ENCODE measurements at regions not wholly inside any gene's neighbourhood (a gene's known extent, or its start where the extent isn't known, plus 50 kb on each side); places are given as distances from the start of the nearest gene placed in this dataset.

DNA sequence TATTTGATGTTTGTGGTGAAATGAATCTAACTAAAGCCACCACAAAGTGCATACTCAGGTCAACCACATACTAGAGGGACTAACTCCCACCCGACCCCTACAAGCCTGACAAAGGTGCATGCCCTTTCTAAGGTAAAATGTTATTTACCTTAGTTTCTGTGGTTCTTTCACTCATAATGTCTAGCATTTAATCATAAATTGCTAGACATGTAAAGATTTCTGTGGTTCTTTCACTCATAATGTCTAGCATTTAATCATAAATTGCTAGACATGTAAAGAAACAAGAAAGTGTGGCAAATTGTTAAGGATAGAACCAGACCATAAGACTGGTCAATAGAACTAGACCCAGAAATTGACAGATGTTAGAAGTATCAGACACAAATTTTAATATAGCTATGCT lies 193.0 kb upstream of the PBX1 start:
- Histone ChIP-seq H3K4me2 (ENCODE audit: low read length) (no peak overlapping the region), H3K79me2 (ENCODE audit: control insufficient read depth, insufficient read depth, low read length, poor library complexity) (no peaks in the 10 kb centered on the region), H3K36me3 (ENCODE audit: control insufficient read depth in 1 of 2, insufficient read depth in 2 of 2, low read length in 2 of 2) (no peaks in the 10 kb centered on the region), H4K8ac (ENCODE audit: low read depth, low read length) (no peak overlapping the region), H2BK120ac (ENCODE audit: insufficient read depth, low read length, poor library complexity) (no peak overlapping the region), H3K4me3 (ENCODE audit: low read depth, low read length) (no peak overlapping the region), H3K9me3 (ENCODE audit: insufficient read depth, low read depth, low read length) (no peaks in the 10 kb centered on the region), H2AK5ac (ENCODE audit: low read length) (no peak overlapping the region), H4K91ac (ENCODE audit: low read depth, low read length) (no peak overlapping the region), H2BK12ac (ENCODE audit: low read length) (no peak overlapping the region), H3K18ac (ENCODE audit: low read length) (no peak overlapping the region), H3K27me3 (ENCODE audit: insufficient read depth, low read length) (no peaks in the 10 kb centered on the region), H3K79me1 (ENCODE audit: low read length) (no peaks in the 10 kb centered on the region), H3K9ac (ENCODE audit: low read length) (no peak overlapping the region), H3K27ac (ENCODE audit: low read depth, low read length) (no peak overlapping the region), H3K23ac (ENCODE audit: low read length) (no peak overlapping the region), H3K4me1 (ENCODE audit: control insufficient read depth in 1 of 2, insufficient read depth in 2 of 2, low read length in 2 of 2) (no peaks in the 10 kb centered on the region), H2BK5ac (ENCODE audit: low read depth, low read length, poor library complexity) (no peak overlapping the region), H3K4ac (ENCODE audit: low read depth, low read length) (no peak overlapping the region), H4K12ac (ENCODE audit: low read depth, low read length) (no peak overlapping the region), H2AFZ (ENCODE audit: insufficient read depth, low read length, poor library complexity) (no peak overlapping the region), H3K14ac (ENCODE audit: low read length) (no peak overlapping the region)
- no peak for DNase-seq
- no CpG with 5 or more reads among the region's 1 CpG for WGBS (ENCODE audit: extremely low coverage, insufficient coverage, insufficient read length)

DNA sequence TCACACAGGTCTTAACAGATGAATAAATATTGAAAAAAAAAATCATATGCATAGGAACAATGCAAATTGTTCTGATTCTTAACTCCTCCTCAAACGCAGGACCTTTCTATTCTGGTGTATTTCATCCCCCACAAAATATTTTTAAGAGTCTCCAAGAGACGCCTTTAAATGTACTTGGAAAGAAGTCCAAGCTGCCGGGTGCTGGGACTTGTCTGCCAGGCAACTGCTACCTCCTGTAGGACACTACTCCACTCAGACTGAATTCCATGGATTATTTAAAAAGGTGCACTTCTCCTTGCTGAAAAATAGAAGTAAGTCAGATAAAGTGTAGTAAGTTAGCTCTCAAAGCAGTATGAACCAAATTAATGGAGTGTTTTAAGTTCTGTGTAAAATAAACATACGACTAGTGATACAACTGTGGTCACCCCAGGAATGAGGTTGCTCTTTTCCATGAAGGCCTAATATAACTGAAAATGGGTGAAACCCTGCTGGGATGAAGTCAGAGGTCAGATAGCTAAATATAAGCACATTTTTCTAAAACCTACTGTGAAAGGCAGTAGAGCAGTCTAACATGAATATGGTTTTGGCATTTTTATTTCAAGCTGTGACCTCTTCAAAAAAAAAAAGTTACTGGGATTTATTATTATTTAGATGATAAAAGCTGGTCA lies 189.2 kb upstream of the PBX1 start:
- Histone ChIP-seq H3K27ac (ENCODE audit: low read depth, low read length) (no peak overlapping the region), H4K91ac (ENCODE audit: low read depth, low read length) (no peak overlapping the region), H3K79me2 (ENCODE audit: control insufficient read depth, insufficient read depth, low read length, poor library complexity) (no peaks in the 10 kb centered on the region), H4K12ac (ENCODE audit: low read depth, low read length) (no peak overlapping the region), H2BK5ac (ENCODE audit: low read depth, low read length, poor library complexity) (no peak overlapping the region), H3K18ac (ENCODE audit: low read length) (no peak overlapping the region), H2AK5ac (ENCODE audit: low read length) (no peak overlapping the region), H3K79me1 (ENCODE audit: low read length) (no peaks in the 10 kb centered on the region), H3K9me3 (ENCODE audit: insufficient read depth, low read depth, low read length) (no peaks in the 10 kb centered on the region), H3K27me3 (ENCODE audit: insufficient read depth, low read length) (no peaks in the 10 kb centered on the region), H3K14ac (ENCODE audit: low read length) (no peak overlapping the region), H3K9ac (ENCODE audit: low read length) (no peak overlapping the region), H3K4ac (ENCODE audit: low read depth, low read length) (no peak overlapping the region), H3K36me3 (ENCODE audit: control insufficient read depth in 1 of 2, insufficient read depth in 2 of 2, low read length in 2 of 2) (no peaks in the 10 kb centered on the region), H3K4me3 (ENCODE audit: low read depth, low read length) (no peak overlapping the region), H3K4me2 (ENCODE audit: low read length) (no peak overlapping the region), H2BK120ac (ENCODE audit: insufficient read depth, low read length, poor library complexity) (no peak overlapping the region), H3K4me1 (ENCODE audit: control insufficient read depth in 1 of 2, insufficient read depth in 2 of 2, low read length in 2 of 2) (no peaks in the 10 kb centered on the region), H3K23ac (ENCODE audit: low read length) (no peak overlapping the region), H4K8ac (ENCODE audit: low read depth, low read length) (no peak overlapping the region), H2BK12ac (ENCODE audit: low read length) (no peak overlapping the region), H2AFZ (ENCODE audit: insufficient read depth, low read length, poor library complexity) (no peak overlapping the region)
- no peak for DNase-seq
- WGBS (ENCODE audit: extremely low coverage, insufficient coverage, insufficient read length) = no CpG with 5 or more reads among the region's 4 CpGs

DNA sequence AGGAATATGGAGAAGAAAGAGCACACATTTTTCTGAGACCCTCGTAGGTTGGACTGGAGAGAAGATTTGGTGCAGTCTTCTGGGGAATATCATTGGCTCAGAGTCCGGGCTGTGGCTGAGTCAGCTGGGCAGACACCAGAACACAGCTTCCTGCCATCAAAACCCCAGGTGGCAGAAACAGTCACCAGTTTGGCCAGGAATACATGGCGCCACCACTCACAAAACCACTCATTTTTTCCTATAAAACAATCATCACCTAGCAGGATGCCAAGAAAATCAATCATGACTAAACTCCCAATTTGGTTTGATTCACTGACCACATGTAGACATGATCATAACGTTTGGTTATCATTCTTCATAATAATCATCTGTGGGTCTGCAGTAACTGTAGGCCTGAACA lies 178.1 kb upstream of the PBX1 start:
- Histone ChIP-seq H4K91ac (ENCODE audit: low read depth, low read length) (no peak overlapping the region), H3K4me3 (ENCODE audit: low read depth, low read length) (no peak overlapping the region), H4K8ac (ENCODE audit: low read depth, low read length) (no peak overlapping the region), H2BK5ac (ENCODE audit: low read depth, low read length, poor library complexity) (no peak overlapping the region), H3K79me1 (ENCODE audit: low read length) (no peaks in the 10 kb centered on the region), H3K4me1 (ENCODE audit: control insufficient read depth in 1 of 2, insufficient read depth in 2 of 2, low read length in 2 of 2) (no peaks in the 10 kb centered on the region), H3K14ac (ENCODE audit: low read length) (no peak overlapping the region), H3K79me2 (ENCODE audit: control insufficient read depth, insufficient read depth, low read length, poor library complexity) (no peaks in the 10 kb centered on the region), H2AFZ (ENCODE audit: insufficient read depth, low read length, poor library complexity) (no peak overlapping the region), H3K18ac (ENCODE audit: low read length) (no peak overlapping the region), H2AK5ac (ENCODE audit: low read length) (no peak overlapping the region), H3K27me3 (ENCODE audit: insufficient read depth, low read length) (no peaks in the 10 kb centered on the region), H3K9ac (ENCODE audit: low read length) (no peak overlapping the region), H4K12ac (ENCODE audit: low read depth, low read length) (no peak overlapping the region), H3K9me3 (ENCODE audit: insufficient read depth, low read depth, low read length) (no peaks in the 10 kb centered on the region), H3K36me3 (ENCODE audit: control insufficient read depth in 1 of 2, insufficient read depth in 2 of 2, low read length in 2 of 2) (no peaks in the 10 kb centered on the region), H3K4ac (ENCODE audit: low read depth, low read length) (no peak overlapping the region), H2BK120ac (ENCODE audit: insufficient read depth, low read length, poor library complexity) (no peak overlapping the region), H3K27ac (ENCODE audit: low read depth, low read length) (no peak overlapping the region), H2BK12ac (ENCODE audit: low read length) (no peak overlapping the region), H3K23ac (ENCODE audit: low read length) (no peak overlapping the region), H3K4me2 (ENCODE audit: low read length) (no peak overlapping the region)
- no peak for DNase-seq
- no CpG with 5 or more reads among the region's 4 CpGs for WGBS (ENCODE audit: extremely low coverage, insufficient coverage, insufficient read length)

DNA sequence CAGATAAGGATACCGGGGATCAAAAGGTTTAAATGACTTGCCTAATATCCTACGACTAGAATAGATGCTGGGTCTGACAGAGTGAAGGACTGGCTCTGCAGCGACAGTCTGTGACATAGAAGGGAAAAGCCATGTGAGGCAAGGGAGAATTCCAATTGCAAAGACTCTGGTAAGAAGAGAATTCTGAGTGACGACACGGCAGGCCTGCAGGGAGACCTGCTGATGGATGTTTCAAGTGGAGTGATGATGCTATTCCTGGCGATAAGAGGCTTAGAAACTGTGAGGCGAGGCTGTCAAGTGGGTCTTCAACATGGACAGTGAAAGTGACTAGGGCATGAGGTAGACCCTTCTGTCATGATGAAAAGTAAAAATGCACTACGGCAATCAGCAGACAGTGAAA lies 176.6 kb upstream of the PBX1 start:
- no peak for DNase-seq
- no peak overlapping the region for H3K4ac ChIP-seq (ENCODE audit: low read depth, low read length)

More for the DNA sequence above, 176.6 kb upstream of the PBX1 start:
- H2AFZ ChIP-seq (ENCODE audit: insufficient read depth, low read length, poor library complexity) = no peak overlapping the region
- H2BK12ac ChIP-seq (ENCODE audit: low read length) = no peak overlapping the region
- no peaks in the 10 kb centered on the region for H3K79me1 ChIP-seq (ENCODE audit: low read length)
- no peaks in the 10 kb centered on the region for H3K4me1 ChIP-seq (ENCODE audit: control insufficient read depth in 1 of 2, insufficient read depth in 2 of 2, low read length in 2 of 2)
- no peaks in the 10 kb centered on the region for H3K27me3 ChIP-seq (ENCODE audit: insufficient read depth, low read length)
- H3K23ac ChIP-seq (ENCODE audit: low read length) = no peak overlapping the region
- H3K4me3 ChIP-seq (ENCODE audit: low read depth, low read length) = no peak overlapping the region
- no peak overlapping the region for H3K27ac ChIP-seq (ENCODE audit: low read depth, low read length)
- no peaks in the 10 kb centered on the region for H3K79me2 ChIP-seq (ENCODE audit: control insufficient read depth, insufficient read depth, low read length, poor library complexity)
- no peaks in the 10 kb centered on the region for H3K9me3 ChIP-seq (ENCODE audit: insufficient read depth, low read depth, low read length)
- H3K36me3 ChIP-seq (ENCODE audit: control insufficient read depth in 1 of 2, insufficient read depth in 2 of 2, low read length in 2 of 2) = no peaks in the 10 kb centered on the region
- H4K12ac ChIP-seq (ENCODE audit: low read depth, low read length) = no peak overlapping the region
- no peak overlapping the region for H3K18ac ChIP-seq (ENCODE audit: low read length)
- no peak overlapping the region for H3K14ac ChIP-seq (ENCODE audit: low read length)
- no peak overlapping the region for H2BK5ac ChIP-seq (ENCODE audit: low read depth, low read length, poor library complexity)
- no peak overlapping the region for H4K8ac ChIP-seq (ENCODE audit: low read depth, low read length)
- H3K4me2 ChIP-seq (ENCODE audit: low read length) = no peak overlapping the region
- WGBS (ENCODE audit: extremely low coverage, insufficient coverage, insufficient read length) = no CpG with 5 or more reads among the region's 8 CpGs
- H3K9ac ChIP-seq (ENCODE audit: low read length) = no peak overlapping the region
- no peak overlapping the region for H2BK120ac ChIP-seq (ENCODE audit: insufficient read depth, low read length, poor library complexity)
- H4K91ac ChIP-seq (ENCODE audit: low read depth, low read length) = no peak overlapping the region
- H2AK5ac ChIP-seq (ENCODE audit: low read length) = no peak overlapping the region
